Right atrium auricular region (tissue), 2 donors: ENCODE measurements at regions not wholly inside any gene's neighbourhood (a gene's known extent, or its start where the extent isn't known, plus 50 kb on each side); places are given as distances from the start of the nearest gene placed in this dataset.

ENCODE experiments used
- DNase-seq: peaks from one replicate; pipeline ENCODE4 v3.0.0-alpha.2; 2019; ENCODE audit warnings: low spot score
- H3K27ac ChIP-seq, 2 donors: fragments of 200-600 bp; sonication (generic); 1 replicate in 1 of 2; 2 replicates in 1 of 2; pipeline ENCODE4 v1.5.1; 2016 to 2019
- H3K27me3 ChIP-seq, 2 donors: fragments of 200-600 bp; sonication (generic); one replicate each; pipeline versions ENCODE4 v1.5.1 to v1.6.0; 2017 to 2019
- H3K36me3 ChIP-seq: fragments of 200-600 bp; sonication (generic); one replicate; pipeline ENCODE4 v1.5.1; 2016
- H3K4me1 ChIP-seq, 2 donors: fragments of 200-600 bp; sonication (generic); one replicate each; pipeline versions ENCODE4 v1.5.1 to v1.6.0; 2017 to 2019
- H3K4me3 ChIP-seq, 2 donors: fragments of 200-600 bp; sonication (generic); 1 replicate in 1 of 2; 2 replicates in 1 of 2; pipeline ENCODE4 v1.5.1; 2017 to 2019; ENCODE audit warnings: mild to moderate bottlenecking in 1 of 2, moderate library complexity in 1 of 2
- H3K9me3 ChIP-seq, 2 donors: fragments of 200-600 bp; sonication (generic); one replicate each; pipeline ENCODE4 v1.5.1; 2019
- CTCF ChIP-seq, 2 donors: fragments of 200-600 bp; sonication (generic); IDR thresholded peaks; one replicate each; pipeline ENCODE4 v1.5.1; 2019; ENCODE audit warnings: antibody characterized with exemption in 2 of 2

- no peak overlapping the region for H3K4me3 ChIP-seq
- no peak overlapping the region for H3K27ac ChIP-seq
- no peak for DNase-seq
- peaks cover 0 to 4% of the 10 kb centered on the region in 2 donors for H3K9me3 ChIP-seq
- H3K4me1 ChIP-seq = no peaks in the 10 kb centered on the region
- no peaks in the 10 kb centered on the region for H3K36me3 ChIP-seq
- no peak for TF ChIP-seq CTCF (IDR thresholded peaks at IDR 0.05)
- no peaks in the 10 kb centered on the region for H3K27me3 ChIP-seq
Observed at GRCh38 chr9:105039175-105039799, 111.3 kb upstream of the ABCA1 start.

- DNase-seq = no peak
- Histone ChIP-seq H3K9me3 (no peaks in the 10 kb centered on the region), H3K27ac (no peak overlapping the region), H3K4me3 (no peak overlapping the region), H3K4me1 (peaks cover 0 to 4% of the 10 kb centered on the region in 2 donors), H3K27me3 (no peaks in the 10 kb centered on the region), H3K36me3 (no peaks in the 10 kb centered on the region)
- TF ChIP-seq CTCF (IDR thresholded peaks at IDR 0.05) = no peak
Observed at GRCh38 chr9:105043370-105043936, 115.5 kb upstream of the ABCA1 start.

- no peak overlapping the region for H3K4me3 ChIP-seq
- no peaks in the 10 kb centered on the region for H3K36me3 ChIP-seq
- no peak for DNase-seq
- no peak for TF ChIP-seq CTCF (IDR thresholded peaks at IDR 0.05)
- H3K27ac ChIP-seq = peak overlapping the region in 1 of 2 donors; percentile 51
- H3K4me1 ChIP-seq = peaks cover 0 to 4% of the 10 kb centered on the region in 2 donors
- no peaks in the 10 kb centered on the region for H3K9me3 ChIP-seq
- no peaks in the 10 kb centered on the region for H3K27me3 ChIP-seq
Observed at GRCh38 chr9:105044518-105044917, 116.6 kb upstream of the ABCA1 start.

GRCh38 chr9:105046907-105047741, 119.2 kb upstream of the ABCA1 start:
- Histone ChIP-seq H3K27me3 (no peaks in the 10 kb centered on the region), H3K27ac (no peak overlapping the region), H3K9me3 (no peaks in the 10 kb centered on the region), H3K4me3 (no peak overlapping the region), H3K36me3 (no peaks in the 10 kb centered on the region), H3K4me1 (peaks cover 0 to 4% of the 10 kb centered on the region in 2 donors)
- TF ChIP-seq CTCF (IDR thresholded peaks at IDR 0.05) = no peak
- DNase-seq = no peak

- no peak overlapping the region for H3K27ac ChIP-seq
- H3K36me3 ChIP-seq = no peaks in the 10 kb centered on the region
- no peaks in the 10 kb centered on the region for H3K9me3 ChIP-seq
- H3K27me3 ChIP-seq = no peaks in the 10 kb centered on the region
- TF ChIP-seq CTCF (IDR thresholded peaks at IDR 0.05) = no peak
- no peak for DNase-seq
- no peak overlapping the region for H3K4me3 ChIP-seq
- H3K4me1 ChIP-seq = peaks cover 0 to 4% of the 10 kb centered on the region in 2 donors
Observed at GRCh38 chr9:105047742-105048041, 119.7 kb upstream of the ABCA1 start.
